HEK293T (cell line): ENCODE measurements at regions not wholly inside any gene's neighbourhood (a gene's known extent, or its start where the extent isn't known, plus 50 kb on each side); places are given as distances from the start of the nearest gene placed in this dataset.

Experiments
- FOXM1 ChIP-seq: fragments of 450-650 bp; IDR thresholded peaks from 2 replicates; pipeline ENCODE4 v1.6.1; 2017; ENCODE audit warnings: mild to moderate bottlenecking, borderline replicate concordance
- NFRKB ChIP-seq: fragments of 450-650 bp; IDR thresholded peaks from 2 replicates; pipeline ENCODE4 v1.6.1; 2016; ENCODE audit warnings: mild to moderate bottlenecking, moderate library complexity
- TF ChIP-seq, protein P1 (sequence below): fragments of 450-650 bp; IDR thresholded peaks from 2 replicates; pipeline ENCODE4 v1.6.1; 2016

DNA sequence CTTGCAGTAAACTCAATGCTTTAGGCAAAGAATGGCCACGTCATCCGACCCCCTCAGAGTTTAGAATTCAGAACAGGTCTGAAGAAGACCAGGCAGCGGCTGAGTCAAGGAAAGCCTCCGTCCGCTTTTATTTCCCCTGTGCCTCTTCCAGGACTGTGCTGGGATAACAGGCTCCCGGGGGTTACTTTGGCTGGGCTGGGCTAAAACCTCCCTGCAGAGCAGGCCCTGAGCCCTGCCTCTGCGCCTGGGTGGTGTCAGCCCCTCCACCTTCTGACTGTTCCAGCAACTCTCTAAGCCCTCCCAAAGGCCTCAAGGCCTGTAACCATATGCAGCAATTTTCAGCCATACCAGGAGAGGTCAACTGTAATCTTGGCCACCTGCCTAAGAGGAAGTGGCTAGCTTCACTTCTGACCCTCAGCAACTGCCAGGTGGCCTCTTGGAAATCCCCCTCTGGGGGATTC is 166.5 kb downstream of the RPIA start:
- TF ChIP-seq, protein P1, sequence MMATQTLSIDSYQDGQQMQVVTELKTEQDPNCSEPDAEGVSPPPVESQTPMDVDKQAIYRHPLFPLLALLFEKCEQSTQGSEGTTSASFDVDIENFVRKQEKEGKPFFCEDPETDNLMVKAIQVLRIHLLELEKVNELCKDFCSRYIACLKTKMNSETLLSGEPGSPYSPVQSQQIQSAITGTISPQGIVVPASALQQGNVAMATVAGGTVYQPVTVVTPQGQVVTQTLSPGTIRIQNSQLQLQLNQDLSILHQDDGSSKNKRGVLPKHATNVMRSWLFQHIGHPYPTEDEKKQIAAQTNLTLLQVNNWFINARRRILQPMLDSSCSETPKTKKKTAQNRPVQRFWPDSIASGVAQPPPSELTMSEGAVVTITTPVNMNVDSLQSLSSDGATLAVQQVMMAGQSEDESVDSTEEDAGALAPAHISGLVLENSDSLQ, result no peak
- TF ChIP-seq FOXM1 (no peak), NFRKB (no peak)
